ENCODE measurements at regions not wholly inside any gene's neighbourhood (a gene's known extent, or its start where the extent isn't known, plus 50 kb on each side); places are given as distances from the start of the nearest gene placed in this dataset.

DNA sequence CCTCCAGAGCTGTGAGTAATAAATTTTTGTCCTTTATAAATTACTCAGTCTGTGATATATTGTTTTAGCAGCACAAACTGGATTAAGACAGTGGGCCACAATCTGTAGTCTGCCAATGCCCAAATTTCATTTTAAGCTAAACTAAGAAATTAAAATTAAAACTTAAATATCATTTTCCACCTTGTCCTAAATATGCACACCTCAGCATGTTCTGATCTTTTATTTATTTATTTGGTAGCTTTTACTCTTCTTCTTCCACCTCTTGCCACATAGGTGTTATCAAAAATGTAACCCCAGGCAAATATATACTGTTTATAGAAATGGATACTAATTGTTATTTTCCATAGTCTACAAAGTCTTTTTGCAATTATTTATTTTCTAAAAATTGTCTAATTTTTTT, 1102.2 kb upstream of the COX7C start:
- no peaks in the 10 kb centered on the region for H3K4me1 ChIP-seq
- no peaks in the 10 kb centered on the region for H3K27me3 ChIP-seq
- H3K36me3 ChIP-seq: no peaks in the 10 kb centered on the region
- H3K9me3 ChIP-seq: no peaks in the 10 kb centered on the region
- no peak for DNase-seq (ENCODE audit: low spot score)
- H3K27ac ChIP-seq: no peak overlapping the region
- no peak overlapping the region for H3K4me3 ChIP-seq
- TF ChIP-seq, protein P1, sequence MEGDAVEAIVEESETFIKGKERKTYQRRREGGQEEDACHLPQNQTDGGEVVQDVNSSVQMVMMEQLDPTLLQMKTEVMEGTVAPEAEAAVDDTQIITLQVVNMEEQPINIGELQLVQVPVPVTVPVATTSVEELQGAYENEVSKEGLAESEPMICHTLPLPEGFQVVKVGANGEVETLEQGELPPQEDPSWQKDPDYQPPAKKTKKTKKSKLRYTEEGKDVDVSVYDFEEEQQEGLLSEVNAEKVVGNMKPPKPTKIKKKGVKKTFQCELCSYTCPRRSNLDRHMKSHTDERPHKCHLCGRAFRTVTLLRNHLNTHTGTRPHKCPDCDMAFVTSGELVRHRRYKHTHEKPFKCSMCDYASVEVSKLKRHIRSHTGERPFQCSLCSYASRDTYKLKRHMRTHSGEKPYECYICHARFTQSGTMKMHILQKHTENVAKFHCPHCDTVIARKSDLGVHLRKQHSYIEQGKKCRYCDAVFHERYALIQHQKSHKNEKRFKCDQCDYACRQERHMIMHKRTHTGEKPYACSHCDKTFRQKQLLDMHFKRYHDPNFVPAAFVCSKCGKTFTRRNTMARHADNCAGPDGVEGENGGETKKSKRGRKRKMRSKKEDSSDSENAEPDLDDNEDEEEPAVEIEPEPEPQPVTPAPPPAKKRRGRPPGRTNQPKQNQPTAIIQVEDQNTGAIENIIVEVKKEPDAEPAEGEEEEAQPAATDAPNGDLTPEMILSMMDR (IDR thresholded peaks at IDR 0.05): no peak

DNA sequence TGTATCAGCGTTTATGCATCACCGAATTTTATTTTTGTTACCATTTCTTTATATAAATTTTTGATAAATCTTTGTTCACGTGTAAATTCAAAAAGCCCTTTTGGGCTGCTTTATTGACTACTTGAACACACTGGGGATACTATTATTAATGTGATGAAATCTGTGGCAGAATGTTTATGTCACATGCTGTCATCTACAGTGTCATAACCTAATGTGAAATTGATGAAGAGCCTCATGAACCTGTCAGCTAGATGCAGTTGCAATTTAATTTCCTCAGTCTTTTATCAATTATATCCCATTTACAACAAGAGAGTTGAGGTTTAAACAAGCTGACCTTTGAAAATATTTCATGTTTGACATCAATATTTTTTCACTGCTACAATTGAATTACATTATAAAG, 1100.4 kb upstream of the COX7C start:
- Histone ChIP-seq H3K36me3 (no peaks in the 10 kb centered on the region), H3K27ac (no peak overlapping the region), H3K27me3 (no peaks in the 10 kb centered on the region), H3K9me3 (no peaks in the 10 kb centered on the region), H3K4me3 (no peak overlapping the region), H3K4me1 (no peaks in the 10 kb centered on the region)
- DNase-seq (ENCODE audit: low spot score): no peak
- TF ChIP-seq, protein P1 (IDR thresholded peaks at IDR 0.05): no peak

DNA sequence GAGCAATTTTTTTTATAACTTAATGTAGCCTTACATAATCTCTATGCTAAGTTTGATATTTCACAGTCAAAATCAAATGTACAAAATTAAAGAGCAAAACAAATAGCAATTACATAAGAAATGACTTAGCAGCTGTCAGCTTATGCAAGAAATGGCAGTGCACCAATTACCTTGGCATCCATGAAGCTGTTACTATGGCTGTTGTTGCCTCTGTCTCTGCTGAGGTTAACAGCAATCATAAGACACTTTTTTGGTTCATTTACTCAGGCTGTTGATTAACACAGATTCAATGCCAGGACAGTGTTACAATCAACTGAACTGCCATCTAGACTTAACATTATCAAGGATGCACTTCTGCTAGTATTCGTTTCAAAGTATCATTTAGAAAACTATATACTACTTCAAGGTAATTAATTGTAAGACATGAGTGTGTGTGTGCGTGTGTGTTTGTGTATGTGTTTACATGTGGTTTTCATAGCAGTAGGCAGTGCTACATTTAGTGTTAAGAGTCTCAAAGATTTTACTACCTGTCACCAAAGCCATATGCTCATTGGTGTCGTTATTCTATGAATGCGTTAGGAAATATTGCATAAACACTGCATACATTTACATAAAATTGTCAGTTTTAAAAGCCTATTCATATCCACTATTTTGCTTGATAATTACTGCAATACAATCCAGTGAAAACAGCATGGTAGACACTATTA, 1084.2 kb upstream of the COX7C start:
- Histone ChIP-seq H3K27me3 (no peaks in the 10 kb centered on the region), H3K27ac (no peak overlapping the region), H3K4me1 (no peaks in the 10 kb centered on the region), H3K4me3 (no peak overlapping the region), H3K9me3 (no peaks in the 10 kb centered on the region), H3K36me3 (no peaks in the 10 kb centered on the region)
- TF ChIP-seq, protein P1 (IDR thresholded peaks at IDR 0.05): no peak
- DNase-seq (ENCODE audit: low spot score): no peak

DNA sequence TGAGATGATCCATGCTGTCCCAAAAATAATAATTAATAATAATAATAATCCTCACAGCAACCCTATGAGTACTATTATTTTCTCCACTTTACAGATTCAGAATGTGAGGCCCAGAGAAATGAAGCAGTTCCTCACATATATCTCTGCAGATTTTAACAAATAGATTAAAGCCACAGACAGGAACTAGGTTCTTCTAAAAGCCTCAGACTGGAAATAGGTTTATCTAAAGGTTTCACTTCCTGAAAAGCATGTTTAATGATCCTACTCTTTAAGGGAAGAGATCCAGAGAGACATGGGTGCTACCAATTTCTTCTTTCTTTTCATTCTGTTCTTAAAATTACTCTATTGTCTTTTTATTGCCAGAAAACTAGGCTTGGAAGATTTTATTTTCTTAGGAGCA, 1079.4 kb upstream of the COX7C start:
- TF ChIP-seq, protein P1 (IDR thresholded peaks at IDR 0.05): no peak

DNA sequence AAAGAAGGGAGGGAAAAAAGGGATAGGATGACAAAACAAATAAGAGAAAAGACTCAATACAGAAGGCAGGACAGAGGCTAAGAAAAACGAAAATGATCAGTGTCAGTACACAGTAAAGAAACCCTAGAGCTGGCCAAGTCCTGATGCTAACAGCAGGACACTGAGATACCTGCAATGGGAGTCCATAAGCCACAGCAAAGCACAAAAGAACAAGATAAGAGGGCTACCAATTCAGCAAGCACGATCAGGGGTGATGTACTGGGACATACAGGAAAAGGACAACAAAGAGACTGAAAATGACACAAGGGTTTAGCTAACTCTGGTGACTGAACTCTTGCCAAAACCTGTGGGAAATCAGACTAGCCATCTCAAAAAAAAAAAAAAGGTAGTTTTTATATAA, 1072.6 kb upstream of the COX7C start:
- Histone ChIP-seq H3K9me3 (no peaks in the 10 kb centered on the region), H3K4me1 (no peaks in the 10 kb centered on the region), H3K4me3 (no peak overlapping the region), H3K27me3 (no peaks in the 10 kb centered on the region), H3K27ac (no peak overlapping the region), H3K36me3 (no peaks in the 10 kb centered on the region)
- no peak for DNase-seq (ENCODE audit: low spot score)
- TF ChIP-seq, protein P1 (IDR thresholded peaks at IDR 0.05): no peak

More for the DNA sequence above, 1079.4 kb upstream of the COX7C start:
- no peak for DNase-seq (ENCODE audit: low spot score)
- Histone ChIP-seq H3K4me3 (no peak overlapping the region), H3K27me3 (no peaks in the 10 kb centered on the region), H3K4me1 (no peaks in the 10 kb centered on the region), H3K9me3 (no peaks in the 10 kb centered on the region), H3K36me3 (no peaks in the 10 kb centered on the region), H3K27ac (no peak overlapping the region)

DNA sequence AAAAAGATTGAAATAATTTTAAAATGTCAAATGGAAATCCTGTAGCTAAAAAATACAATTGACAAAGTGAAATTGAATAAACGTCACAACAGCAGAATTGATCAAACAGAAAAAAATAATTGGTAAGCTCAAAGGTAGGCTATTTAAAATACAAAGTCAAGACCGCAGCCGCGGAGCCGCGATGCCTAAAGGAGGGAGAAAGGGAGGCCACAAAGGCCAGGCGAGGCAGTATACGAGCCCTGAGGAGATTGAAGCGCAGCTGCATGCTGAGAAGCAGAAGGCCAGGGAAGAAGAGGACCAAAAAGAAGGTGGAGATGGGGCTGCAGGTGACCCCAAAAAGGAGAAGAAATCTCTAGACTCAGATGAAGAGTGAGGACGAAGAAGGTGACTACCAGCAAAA, 1068.5 kb upstream of the COX7C start:
- Histone ChIP-seq H3K4me3 (no peak overlapping the region), H3K27me3 (no peaks in the 10 kb centered on the region), H3K4me1 (no peaks in the 10 kb centered on the region), H3K36me3 (no peaks in the 10 kb centered on the region), H3K27ac (no peak overlapping the region), H3K9me3 (peaks cover 0 to 23% of the 10 kb centered on the region in 2 donors)
- no peak for DNase-seq (ENCODE audit: low spot score)
- TF ChIP-seq, protein P1 (IDR thresholded peaks at IDR 0.05): no peak

Measured in right atrium auricular region (tissue), 2 donors.